Activated B cell treated with CpG ODN at 0.5 μM for 24 hours (primary cell): ENCODE measurements at regions not wholly inside any gene's neighbourhood (a gene's known extent, or its start where the extent isn't known, plus 50 kb on each side); places are given as distances from the start of the nearest gene placed in this dataset.

Experiments used
- ATAC-seq: fragments of 200-7000 bp; cut with Tn5 transposase; one replicate; pipeline ENCODE4 v1.10.0; 2021; ENCODE audit warnings: low read depth, mild to moderate bottlenecking, moderate library complexity
- CTCF ChIA-PET: fragments of 350-600 bp; sonication (Branson Sonifier 250); formaldehyde crosslinking; loops from one replicate; lab custom pipeline; 2021; ENCODE audit warnings: antibody characterized with exemption; lab: Charles Lee
- POLR2A ChIA-PET: fragments of 350-600 bp; sonication (Branson Sonifier 250); formaldehyde crosslinking; loops from one replicate; lab custom pipeline; 2021; ENCODE audit warnings: antibody characterized with exemption; lab: Charles Lee
- DNase-seq: peaks from one replicate; pipeline ENCODE4 v3.0.0; 2022
- H3K27ac Mint-ChIP-seq: one replicate; pipeline ENCODE4 v1.8.0; 2020; ENCODE audit warnings: mixed read lengths
- H3K27me3 Mint-ChIP-seq: one replicate; pipeline ENCODE4 v1.8.0; 2021; ENCODE audit warnings: mixed read lengths
- H3K36me3 Mint-ChIP-seq: one replicate; pipeline ENCODE4 v1.8.0; 2021; ENCODE audit warnings: low read depth, mixed read lengths
- H3K4me1 Mint-ChIP-seq: one replicate; pipeline ENCODE4 v1.8.0; 2021; ENCODE audit warnings: mixed read lengths
- H3K4me3 Mint-ChIP-seq: one replicate; pipeline ENCODE4 v1.8.0; 2020; ENCODE audit warnings: mild to moderate bottlenecking, mixed read lengths
- H3K9me3 Mint-ChIP-seq: one replicate; pipeline ENCODE4 v1.8.0; 2020; ENCODE audit warnings: mixed read lengths
- intact Hi-C: fragments of 100-400 bp; cut with micrococcal nuclease; formaldehyde crosslinking; loops from one replicate; pipeline ENCODE4 v1.15.1; 2024
- TF ChIP-seq, protein P1 (sequence below): fragments of 200-600 bp; IDR thresholded peaks from one replicate; pipeline ENCODE4 v1.8.0; 2022; ENCODE audit warnings: antibody characterized with exemption, mild to moderate bottlenecking

DNA sequence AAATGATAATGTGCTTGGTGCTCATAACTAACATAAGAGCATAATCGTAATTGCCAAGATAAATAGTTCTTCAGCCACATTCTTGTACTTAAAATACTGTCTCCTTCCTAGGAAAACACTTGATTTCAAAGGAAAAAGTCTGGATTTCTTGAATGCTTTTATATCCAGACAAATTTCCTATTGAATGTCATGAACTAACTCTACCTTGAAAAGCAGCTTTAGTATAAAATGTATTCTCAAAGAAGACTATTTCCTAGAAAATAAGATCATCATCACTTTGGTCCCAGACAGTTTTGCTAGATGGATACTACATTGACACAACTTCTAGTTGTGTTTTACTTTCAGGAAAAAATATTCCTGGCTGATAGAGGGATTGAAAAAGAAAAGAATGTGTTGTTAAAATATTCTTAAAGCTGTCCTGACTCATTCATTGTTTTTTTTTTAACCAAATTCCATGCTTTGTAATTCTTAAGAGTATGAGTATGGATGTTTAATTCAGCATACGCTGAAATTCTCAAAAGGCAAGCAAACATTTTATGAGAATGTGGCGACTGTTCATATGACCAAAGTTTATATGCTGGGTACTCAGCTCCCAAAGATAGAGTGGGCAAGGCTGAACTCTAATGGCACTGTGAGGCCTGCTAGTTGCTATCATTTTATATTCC is 106.1 kb downstream of the PPP1R3A start:
- intact Hi-C loops, result no loop called here
- no peak for ATAC-seq
- no peak for DNase-seq
- Mint-ChIP-seq H3K27ac (no peak overlapping the region), H3K4me1 (no peaks in the 10 kb centered on the region), H3K4me3 (no peak overlapping the region), H3K27me3 (no peaks in the 10 kb centered on the region), H3K36me3 (no peaks in the 10 kb centered on the region), H3K9me3 (no peaks in the 10 kb centered on the region)
- CTCF ChIA-PET, result no interaction called here
- TF ChIP-seq, protein P1, sequence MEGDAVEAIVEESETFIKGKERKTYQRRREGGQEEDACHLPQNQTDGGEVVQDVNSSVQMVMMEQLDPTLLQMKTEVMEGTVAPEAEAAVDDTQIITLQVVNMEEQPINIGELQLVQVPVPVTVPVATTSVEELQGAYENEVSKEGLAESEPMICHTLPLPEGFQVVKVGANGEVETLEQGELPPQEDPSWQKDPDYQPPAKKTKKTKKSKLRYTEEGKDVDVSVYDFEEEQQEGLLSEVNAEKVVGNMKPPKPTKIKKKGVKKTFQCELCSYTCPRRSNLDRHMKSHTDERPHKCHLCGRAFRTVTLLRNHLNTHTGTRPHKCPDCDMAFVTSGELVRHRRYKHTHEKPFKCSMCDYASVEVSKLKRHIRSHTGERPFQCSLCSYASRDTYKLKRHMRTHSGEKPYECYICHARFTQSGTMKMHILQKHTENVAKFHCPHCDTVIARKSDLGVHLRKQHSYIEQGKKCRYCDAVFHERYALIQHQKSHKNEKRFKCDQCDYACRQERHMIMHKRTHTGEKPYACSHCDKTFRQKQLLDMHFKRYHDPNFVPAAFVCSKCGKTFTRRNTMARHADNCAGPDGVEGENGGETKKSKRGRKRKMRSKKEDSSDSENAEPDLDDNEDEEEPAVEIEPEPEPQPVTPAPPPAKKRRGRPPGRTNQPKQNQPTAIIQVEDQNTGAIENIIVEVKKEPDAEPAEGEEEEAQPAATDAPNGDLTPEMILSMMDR, result no peak
- POLR2A ChIA-PET, result no interaction called here

- DNase-seq (no peak), ATAC-seq (no peak)
- Mint-ChIP-seq H3K4me1 (no peaks in the 10 kb centered on the region), H3K4me3 (no peak overlapping the region), H3K36me3 (no peaks in the 10 kb centered on the region), H3K27me3 (no peaks in the 10 kb centered on the region), H3K27ac (no peak overlapping the region), H3K9me3 (no peaks in the 10 kb centered on the region)
- ChIA-PET CTCF (no interaction called here), POLR2A (no interaction called here)
- TF ChIP-seq, protein P1, result no peak
- intact Hi-C loops, result no loop called here
Observed at GRCh38 chr7:113810080-113810744, 108.6 kb downstream of the PPP1R3A start.

DNA sequence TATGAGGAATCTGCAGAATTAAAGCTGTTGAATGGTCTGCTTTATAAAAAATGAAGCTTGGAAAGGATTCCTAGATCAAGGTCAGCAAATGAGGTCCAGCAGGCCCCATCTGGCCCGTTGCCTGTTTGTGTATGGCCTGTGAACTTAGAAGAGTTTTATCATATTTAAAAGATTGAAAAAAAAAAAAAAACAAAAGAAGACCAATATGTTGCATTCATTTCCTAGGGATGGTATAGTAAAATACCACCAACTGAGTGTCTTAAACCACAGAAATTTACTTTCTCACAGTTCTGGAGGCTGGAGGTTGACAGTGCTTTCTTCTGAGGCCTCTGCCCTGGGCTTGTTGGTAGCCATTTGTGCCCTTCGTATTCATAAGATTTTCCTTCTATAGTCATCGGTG is 109.2 kb downstream of the PPP1R3A start:
- H3K4me1 Mint-ChIP-seq, result no peaks in the 10 kb centered on the region
- H3K4me3 Mint-ChIP-seq, result no peak overlapping the region
- no peaks in the 10 kb centered on the region for H3K36me3 Mint-ChIP-seq
- ChIA-PET CTCF (no interaction called here), POLR2A (no interaction called here)
- intact Hi-C loops, result no loop called here
- ATAC-seq, result no peak
- no peaks in the 10 kb centered on the region for H3K27me3 Mint-ChIP-seq
- no peak overlapping the region for H3K27ac Mint-ChIP-seq
- TF ChIP-seq, protein P1, result no peak
- no peak for DNase-seq
- no peaks in the 10 kb centered on the region for H3K9me3 Mint-ChIP-seq

- no peaks in the 10 kb centered on the region for H3K36me3 Mint-ChIP-seq
- no peak overlapping the region for H3K27ac Mint-ChIP-seq
- H3K9me3 Mint-ChIP-seq, result no peaks in the 10 kb centered on the region
- ATAC-seq (no peak), DNase-seq (no peak)
- ChIA-PET CTCF (no interaction called here), POLR2A (no interaction called here)
- H3K27me3 Mint-ChIP-seq, result no peaks in the 10 kb centered on the region
- H3K4me1 Mint-ChIP-seq, result no peaks in the 10 kb centered on the region
- H3K4me3 Mint-ChIP-seq, result no peak overlapping the region
- intact Hi-C loops, result no loop called here
- TF ChIP-seq, protein P1, result no peak
Observed at GRCh38 chr7:113806633-113807327, 112.0 kb downstream of the PPP1R3A start.

DNA sequence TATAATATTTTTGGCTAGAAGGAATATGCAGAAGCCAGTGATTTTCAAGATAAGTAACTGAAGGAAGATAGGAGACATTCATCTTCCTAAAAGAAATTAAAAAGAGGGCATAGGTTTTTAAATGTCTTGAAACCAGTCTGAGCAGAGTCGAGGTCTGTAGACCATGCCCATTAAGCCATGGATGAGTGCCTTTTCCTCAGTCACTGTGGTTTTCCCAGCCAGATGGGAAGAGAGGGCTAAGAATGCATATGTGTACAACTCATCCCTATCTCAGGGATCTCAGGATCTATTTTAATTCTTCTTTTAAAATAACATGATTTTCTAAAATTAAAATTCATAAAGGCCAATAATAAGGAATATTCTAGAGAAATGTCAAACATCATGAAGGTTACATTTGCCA is 112.8 kb downstream of the PPP1R3A start:
- H3K4me1 Mint-ChIP-seq, result no peaks in the 10 kb centered on the region
- ATAC-seq (no peak), DNase-seq (no peak)
- intact Hi-C loops, result no loop called here
- no peaks in the 10 kb centered on the region for H3K36me3 Mint-ChIP-seq
- ChIA-PET CTCF (no interaction called here), POLR2A (no interaction called here)
- no peaks in the 10 kb centered on the region for H3K9me3 Mint-ChIP-seq
- TF ChIP-seq, protein P1, result no peak
- H3K27me3 Mint-ChIP-seq, result no peaks in the 10 kb centered on the region
- H3K27ac Mint-ChIP-seq, result no peak overlapping the region
- H3K4me3 Mint-ChIP-seq, result no peak overlapping the region
